ENCODE measurements at regions not wholly inside any gene's neighbourhood (a gene's known extent, or its start where the extent isn't known, plus 50 kb on each side); places are given as distances from the start of the nearest gene placed in this dataset.

DNA sequence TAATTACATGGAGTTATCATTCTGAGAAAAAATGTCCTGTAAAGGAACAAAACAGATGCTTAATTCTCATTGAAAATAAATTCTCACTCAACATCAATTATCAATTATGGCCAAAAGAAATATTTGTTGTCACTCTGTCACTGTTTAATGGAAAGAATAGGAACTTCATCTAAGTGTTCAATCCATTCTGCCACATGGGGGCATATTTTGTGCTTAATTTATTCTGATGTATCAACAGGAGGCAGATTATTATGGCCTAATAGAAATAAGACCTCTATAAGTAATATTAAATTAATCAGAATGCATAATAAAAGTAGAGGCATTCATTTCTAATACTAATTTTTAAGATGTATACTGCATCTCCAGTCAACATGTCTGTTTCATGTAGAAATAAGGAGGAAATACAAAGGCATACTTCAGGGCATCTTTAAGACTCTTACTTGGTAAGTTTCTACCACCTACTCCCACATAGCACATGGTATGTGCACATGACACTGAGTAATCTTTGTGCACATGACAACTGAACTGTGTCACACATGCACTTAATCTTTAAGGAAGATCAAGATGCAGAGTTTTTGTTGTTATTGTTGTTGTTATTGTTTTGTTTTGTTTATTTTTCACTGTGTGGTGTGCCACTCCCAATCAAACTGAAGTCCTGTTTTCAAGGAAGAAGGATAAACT is 420.4 kb upstream of the SEMA3A start:
- no peak for FAIRE-seq

DNA sequence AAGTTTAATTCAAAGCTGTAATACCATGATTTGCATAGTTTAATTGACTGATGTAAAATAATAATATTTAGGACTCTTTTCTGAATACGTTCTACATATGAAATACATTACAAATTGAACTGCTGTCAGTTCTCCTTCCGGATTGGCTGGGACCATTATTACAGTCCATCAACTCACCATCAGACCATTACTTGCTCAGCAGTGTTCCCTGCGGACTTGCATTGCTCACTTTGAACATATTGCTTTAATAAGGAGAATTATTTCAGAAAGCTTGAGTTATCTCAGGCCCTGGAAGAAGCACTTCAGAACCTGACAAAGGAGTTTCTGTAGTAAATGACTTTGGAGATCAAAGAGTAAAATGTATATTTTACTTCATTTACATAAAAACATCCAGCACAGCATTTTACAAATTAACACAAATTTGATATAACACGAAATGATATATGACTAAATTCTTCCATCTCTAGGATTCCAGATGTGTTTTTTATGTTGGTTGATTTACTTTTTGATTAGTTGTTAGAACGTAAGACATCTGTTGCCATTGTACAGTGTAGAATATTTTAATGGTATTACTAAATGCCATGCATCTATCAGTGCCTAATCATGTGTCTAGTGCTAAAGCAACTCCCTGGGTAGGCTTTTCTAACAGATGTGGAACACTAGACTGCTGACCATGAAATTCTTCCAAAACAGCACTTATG is 418.5 kb upstream of the SEMA3A start:
- FAIRE-seq, result no peak

DNA sequence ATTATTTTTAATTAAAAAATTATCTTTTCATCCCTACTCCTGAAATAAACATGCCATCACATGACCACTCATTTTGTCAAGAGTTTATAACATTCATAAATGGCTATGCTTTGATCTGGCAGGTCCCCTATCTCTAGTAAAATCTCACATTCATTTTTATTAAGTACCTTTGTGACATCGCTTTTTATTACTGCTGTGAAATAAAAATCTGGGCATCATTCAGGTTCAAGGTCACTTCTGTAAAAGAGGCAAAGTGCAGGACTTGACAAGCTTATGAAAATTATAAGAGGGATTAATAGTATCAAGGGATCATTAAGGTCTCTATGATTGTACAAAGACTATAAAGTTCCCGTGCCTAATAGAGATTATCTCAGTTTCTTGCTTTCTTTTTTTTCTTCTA is 416.8 kb upstream of the SEMA3A start:
- no peak for FAIRE-seq

DNA sequence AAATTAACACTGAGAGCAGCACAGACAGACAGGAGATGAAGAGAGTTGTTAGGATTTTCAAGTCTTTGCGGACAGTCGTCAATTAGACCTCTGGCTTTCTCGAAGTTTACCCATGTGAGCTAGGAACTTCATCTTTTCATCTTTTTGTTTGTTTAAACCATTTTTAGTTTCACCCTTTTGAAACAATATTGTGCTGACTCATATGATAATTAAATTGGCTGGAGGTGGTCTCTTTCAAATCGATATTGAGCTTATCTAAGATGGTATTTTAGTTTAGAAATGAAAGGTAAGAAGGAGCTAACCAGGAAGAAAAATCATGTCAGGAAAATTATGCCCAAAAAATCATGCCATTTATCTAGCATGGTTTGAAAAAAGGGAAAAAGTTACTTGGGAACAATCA is 415.8 kb upstream of the SEMA3A start:
- FAIRE-seq, result no peak

DNA sequence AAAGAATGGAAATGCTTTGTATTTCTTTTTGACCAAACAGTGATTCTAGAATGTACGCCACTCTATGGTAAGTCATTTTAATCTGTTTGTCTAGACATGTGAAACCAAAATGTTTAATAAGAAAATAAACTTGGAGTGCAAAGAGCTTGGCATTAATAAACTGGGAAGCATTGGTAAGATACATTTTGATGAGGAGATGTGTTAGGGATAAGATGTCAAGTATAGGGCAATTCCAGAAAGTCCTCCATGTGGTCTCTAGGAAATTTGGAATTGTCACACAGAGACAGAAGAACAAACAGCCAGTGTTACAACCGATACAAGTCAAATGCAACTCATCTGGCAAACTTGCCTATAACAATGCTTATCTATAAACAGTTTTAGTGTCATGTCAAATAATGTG is 410.7 kb upstream of the SEMA3A start:
- FAIRE-seq, result no peak

DNA sequence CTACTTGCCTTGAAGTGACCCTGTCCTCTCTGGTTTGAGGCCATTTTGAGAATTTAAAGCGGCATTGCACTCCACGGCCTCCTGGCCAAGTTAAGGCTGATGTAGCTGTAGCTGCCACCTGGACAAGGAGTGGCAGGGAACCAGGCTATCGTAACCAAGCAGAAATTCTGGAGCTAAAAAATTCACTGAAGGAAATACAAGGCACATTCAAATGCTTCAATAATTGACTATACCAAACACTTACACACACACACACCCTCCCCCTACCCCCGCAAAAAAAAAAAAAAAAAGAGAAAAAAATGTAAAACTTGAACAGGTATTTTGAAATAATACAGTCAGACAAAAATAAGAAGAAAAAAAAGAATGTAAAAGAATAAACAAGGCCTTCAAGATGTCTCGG is 409.0 kb upstream of the SEMA3A start:
- no peak for FAIRE-seq

DNA sequence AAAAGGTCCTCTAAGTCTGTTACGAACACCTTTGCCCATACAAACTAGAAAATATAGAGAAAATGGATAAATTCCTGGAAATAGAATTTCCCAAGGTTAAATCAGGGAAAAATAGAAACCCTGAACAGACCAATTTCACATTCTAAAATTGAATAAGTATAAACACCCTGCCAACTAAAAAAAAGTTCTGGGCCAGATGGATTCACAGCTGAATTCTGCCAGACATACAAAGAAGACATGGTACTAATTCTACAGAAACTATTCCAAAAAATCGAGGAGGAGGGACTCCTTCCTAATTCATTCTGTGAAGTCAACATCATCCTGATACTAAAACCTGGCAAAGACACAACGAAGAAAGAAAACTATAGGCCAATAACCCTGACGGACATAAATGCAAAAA is 400.4 kb upstream of the SEMA3A start:
- FAIRE-seq, result no peak

DNA sequence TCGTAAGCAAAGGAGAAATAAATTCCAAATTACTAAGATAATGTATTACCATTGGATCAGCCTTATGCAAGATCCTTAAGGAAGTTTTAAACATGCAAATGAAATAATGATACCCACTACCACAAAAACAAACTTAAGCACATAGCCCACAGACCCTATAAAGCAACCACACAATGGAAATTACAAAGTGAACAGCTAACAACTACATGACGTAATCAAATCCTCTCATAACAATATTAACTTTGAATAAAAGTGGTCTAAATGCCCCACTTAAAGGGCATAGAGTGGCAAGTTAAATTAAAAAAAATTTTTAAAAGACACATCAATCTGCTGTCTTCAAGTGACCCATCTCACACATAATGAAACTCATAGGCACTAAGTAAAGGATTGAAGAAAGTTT is 397.3 kb upstream of the SEMA3A start:
- no peak for FAIRE-seq

DNA sequence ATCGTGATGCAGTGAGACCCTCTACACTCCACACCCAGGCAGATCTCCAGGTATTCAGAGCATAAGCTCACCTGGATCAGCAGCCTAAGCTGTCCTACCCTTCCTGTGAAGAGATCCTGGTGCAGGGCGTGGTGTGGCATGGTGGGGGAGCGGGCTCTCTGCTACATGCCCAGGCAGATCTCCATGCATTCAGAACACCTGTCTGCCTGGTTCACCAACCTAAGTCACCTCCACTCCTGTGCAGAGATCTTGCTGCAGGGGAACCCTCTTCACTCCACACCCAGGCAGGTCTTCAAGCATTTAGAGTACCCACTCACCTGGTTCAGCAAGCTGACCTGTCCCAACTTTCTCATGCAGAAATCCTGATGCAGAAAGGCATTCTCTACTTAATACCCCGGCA is 394.4 kb upstream of the SEMA3A start:
- no peak for FAIRE-seq

DNA sequence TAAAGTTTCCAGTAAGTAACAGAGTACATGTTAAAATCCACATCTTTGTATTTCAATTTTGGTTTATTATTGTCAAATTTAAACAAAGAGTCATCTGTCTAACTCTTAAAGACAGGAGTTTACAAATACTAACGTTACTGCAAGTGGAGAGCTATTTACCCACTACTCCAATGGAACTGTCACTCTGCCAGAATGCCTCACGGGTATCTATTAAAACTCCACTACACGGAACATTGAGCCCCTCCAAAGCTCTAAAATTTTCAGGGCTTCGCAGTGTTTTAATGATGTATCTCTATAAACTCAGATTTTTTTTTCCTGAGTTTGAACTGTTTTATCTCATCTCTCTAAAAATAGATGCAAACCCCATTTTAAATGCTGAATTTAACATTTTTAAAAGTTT is 388.7 kb upstream of the SEMA3A start:
- no peak for FAIRE-seq

DNA sequence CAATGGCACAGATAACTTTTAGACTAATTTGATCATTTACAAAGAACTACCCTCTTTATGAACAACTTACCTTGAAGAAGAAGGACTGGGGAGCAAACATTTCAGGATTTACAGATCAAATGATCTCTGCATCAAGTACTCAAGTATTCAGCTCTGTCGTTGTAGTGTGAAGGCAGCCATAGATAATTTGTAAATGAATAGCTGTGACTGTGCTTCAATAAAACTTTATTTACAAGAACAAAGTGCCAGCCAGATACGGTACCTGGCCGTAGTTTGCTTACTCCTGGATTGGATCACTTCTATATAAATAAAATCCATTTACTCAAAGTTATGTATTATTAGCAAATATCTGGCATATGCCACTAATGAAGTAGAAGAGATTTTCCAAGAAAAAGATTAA is 388.2 kb upstream of the SEMA3A start:
- no peak for FAIRE-seq

DNA sequence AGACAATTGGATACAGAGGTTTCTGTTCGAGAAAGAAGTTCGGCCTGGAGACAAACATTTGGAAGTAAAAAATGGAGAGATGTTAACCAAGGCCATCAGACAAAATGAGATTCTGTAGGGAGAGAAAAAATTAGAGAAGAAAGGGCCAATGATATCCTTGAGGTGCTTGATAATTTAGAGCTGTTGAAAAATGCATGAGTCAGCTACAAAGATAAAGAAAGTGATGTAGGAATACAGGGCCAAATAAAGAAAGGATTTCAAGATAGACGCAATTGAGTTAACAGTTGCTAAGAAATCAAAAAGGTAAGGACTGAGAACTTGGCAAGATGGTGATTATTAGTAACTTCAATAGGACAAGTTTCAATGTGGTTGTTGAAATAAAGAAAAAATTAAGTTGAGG is 384.2 kb upstream of the SEMA3A start:
- FAIRE-seq, result no peak

DNA sequence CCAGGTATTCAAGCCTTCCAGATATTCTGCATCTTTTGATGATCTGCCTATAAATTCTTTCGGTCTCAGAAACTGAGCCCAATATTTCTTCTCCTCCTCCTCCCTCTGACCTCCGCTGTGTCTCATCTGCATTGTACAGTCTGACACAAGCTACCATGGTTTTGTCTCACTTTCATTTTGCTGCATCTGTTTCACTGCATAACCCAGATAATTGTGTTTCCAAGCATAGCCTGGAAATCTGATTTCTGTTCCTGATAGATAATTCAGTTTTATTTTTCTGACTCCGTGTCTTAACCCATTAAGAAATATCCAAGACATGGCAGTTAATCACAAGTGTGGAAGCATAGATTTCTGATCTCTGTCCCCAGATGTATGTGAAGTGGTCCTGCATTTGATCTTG is 374.2 kb upstream of the SEMA3A start:
- no peak for FAIRE-seq

DNA sequence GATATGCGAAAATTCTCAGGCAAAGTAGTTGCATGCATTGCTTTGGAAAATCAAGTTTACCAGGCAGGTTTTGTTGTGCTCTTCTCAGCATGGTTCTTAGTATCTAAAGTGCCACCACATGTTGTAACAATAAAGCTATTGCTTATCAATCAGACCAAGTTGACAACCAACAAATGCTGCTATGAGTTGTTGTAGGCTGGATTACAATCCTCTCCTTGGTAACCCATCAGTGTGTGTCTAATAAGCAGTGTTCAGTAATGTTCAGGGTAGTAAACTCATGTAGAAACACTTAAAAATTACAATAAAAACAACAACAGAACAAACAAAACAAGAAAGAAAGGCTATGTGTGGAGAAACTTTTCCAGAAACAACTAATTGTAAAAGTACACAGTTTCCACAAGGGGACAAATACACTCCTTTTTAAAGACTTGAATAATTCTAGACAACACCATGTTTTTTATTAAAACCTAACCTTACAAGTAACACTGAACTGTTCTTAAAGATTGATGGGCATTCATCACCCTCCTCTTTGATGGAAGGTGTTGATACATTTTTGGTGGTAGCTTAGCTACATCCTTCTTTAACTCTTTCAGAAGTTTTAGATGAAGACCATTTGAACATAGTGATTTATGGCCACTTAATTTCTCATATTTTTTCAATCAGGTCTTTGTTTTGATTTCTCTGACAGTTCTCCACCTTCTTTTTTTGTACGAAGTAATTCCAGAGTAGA is 370.9 kb upstream of the SEMA3A start:
- FAIRE-seq, result no peak

DNA sequence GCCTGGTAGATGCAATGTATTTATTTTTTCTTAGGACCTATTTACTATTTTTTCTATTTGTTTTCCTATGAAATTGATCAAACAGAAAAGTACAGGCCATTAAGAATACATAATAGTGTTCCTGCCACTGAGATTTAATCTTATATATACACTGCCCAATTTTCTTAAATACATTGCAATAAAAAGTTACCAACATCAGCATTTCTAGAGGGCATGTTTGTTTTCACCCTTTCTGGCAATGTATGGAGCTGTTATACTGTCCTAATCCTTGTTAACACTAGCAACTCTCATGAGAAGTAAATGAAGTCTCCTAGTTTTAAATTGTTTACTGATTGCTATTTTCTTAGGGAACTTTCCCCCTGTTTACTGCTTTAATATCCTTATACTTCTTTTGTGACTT is 359.1 kb upstream of the SEMA3A start:
- no peak for FAIRE-seq

DNA sequence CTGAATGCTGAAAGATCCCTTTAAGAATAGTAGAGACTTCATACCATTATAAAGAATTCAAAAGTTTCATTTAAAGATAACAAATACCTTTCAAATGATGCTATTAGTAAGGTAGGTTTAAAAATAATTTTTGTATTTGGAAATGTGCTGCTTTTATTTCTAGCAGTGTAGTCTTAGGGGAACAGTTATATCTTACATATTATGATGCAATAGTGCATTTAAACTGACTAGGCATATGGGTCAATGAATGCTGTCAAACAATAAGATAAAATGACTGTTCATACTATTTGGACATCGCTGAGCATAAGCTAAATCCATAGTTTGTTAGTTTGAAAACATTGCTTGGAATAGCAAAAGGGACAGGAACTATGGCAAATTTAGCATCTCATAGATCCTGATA is 354.8 kb upstream of the SEMA3A start:
- FAIRE-seq, result no peak

DNA sequence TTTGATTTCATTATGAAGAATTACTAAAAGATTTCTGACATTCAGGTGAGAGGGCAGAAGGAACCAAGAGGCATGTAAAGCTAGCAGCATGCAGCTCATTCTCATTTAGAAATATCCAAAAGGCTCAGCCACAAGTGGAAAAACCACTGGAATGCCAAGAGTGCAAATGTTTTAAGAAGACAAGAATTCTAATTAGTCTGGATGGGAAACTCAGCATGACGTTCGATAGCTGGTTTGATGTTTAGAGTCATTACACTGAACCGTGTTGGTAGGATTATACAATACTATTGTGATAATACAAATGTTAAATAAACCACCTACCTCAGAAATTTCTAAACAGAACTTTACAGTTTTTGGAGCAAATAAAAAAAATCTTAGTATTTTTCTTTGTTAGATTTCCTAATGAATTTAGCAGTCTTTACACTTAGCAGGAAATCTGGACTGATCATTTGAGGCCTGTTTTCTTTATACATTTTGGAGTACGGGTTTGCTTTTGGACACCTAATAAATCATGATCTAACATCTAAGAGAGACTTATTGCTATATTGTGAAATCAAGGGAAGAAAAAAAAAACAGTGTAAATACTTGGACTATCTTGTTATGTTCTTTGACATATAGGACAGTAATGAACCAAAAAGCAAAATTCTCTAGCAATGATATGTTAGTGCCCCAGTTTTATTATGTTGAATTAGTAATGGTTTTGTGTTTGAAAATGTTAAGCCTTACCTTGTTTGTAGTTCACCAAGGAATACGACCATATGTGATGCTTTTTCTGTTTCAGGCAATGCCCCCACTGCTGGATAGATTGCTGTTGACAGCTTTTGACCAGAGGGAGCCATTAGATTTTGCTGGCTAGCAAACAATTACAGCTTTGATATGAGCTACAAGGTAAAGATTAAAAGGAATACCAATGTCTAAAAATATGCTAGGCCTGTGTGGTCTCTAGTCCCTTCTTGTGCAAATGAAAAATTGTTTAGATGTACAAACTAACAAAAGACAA is 354.1 kb upstream of the SEMA3A start:
- no peak for FAIRE-seq

DNA sequence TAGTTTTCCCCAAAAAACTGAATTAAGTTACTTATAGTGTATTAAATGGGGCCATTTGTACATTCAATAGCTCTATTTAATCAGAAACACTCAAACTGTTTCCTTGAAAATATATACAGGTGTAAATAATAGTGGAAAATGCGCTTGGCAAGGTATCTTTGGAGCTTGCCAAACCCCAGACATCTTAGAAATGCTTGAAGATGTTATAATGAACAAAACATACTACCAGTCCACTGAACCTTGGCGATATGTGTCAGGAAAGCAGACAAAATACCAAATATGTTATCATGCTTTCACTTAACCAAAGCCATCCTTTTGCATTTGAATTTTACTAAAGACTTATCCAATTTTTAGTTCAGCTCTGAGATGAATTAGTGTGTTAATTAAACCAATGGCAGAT is 352.7 kb upstream of the SEMA3A start:
- FAIRE-seq, result no peak

DNA sequence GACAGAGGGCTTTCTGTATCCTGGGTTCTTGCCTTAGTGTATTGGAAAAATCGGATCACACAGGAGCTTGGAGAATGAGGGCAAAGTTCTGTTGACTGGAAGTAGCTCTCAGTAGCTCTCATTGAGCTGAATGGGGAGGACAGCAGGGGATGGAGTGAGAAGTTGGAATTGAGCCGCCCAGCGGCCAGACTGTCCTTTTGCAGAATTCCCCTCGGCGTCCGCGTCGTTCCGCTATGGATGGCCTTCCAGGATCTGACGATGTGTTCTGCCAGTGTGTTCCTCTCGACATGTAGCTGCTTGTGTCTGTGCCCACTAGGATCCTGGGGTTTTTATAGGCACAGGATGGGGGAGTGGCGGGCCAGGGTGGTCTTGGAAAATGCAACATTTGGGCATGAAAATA is 351.8 kb upstream of the SEMA3A start:
- FAIRE-seq, result no peak

DNA sequence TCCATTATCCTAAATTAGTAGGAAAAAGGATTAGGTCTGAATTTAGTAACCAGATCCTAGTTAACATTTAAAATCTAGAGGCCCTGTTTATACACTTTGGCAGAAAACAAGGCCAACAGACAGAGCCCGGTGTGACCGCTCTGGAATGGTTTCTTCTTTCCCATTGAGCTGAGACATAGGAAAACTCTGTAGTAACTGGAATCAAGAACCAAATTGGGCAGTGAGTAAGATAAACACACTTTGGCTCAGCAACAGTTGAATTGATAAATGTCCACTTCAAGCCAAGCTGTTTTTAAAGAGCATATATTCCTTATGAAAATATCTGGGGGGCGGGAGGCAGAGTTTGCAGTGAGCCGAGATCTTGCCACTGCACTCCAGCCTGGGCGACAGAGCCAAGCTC is 343.7 kb upstream of the SEMA3A start:
- FAIRE-seq, result no peak

DNA sequence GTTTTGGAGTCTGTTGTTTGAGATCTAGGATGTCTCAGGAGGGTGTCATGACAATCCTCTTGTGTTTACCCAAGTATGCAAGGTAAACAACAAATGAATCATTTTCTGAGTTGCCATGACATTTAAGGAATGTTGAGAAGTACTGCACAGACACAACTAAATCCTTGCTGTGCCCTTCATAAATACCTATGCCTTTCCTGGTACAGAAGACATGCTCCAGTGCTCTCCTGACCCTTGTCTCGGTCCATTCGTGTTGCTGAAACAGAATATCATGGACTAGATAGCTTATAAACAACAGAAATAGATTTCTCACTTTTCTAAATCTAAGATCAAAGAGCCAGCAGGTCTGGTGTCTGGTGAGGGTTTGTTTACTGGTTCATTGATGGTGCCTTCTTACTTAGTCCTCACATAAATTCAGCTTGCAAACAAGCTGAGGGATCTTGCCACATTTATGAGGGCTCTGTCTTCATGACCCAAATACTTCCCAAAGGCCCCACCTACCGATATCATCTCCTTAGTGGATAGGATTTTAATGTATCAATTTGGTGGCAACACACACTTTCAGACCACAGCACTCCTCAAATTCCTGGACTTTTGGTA is 341.8 kb upstream of the SEMA3A start:
- no peak for FAIRE-seq

DNA sequence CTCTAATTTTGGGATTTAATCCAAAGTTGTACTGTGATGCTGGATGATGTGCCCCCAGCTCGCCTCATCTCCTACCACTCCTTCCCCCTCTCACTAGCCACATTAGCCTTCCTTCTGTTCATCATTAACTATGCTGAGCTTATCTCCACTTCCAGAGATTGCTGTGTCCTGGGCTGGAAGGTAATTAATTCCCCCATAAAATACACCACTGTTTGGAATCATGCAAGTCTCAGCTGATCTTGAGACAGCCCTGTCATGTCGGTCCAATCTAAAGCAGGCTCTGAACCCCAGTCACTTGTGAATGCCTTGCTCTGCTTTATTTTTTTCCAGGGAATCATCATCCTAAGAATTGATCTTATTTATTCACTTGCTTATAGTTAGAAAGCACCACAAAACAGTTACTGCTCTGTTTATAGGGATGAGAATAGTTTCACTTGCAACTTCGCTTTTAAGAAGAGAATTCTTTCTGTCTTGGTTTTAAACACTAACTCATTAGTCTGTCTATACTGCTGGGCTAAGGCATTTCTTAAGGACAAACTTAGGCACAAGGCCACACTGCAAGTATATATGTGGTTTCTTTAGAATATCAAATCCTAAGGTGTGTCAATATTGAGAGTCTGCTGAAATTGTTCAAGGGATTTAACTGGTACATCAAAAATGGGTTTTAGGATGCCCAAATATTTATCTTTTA is 341.1 kb upstream of the SEMA3A start:
- no peak for FAIRE-seq
